Hematopoietic multipotent progenitor cell treated with erythropoietin and hydrocortisone succinate and interleukin-3 and kit ligand, for 15 days (in vitro differentiated cells): ENCODE measurements at regions not wholly inside any gene's neighbourhood (a gene's known extent, or its start where the extent isn't known, plus 50 kb on each side); places are given as distances from the start of the nearest gene placed in this dataset.
"Not testable (repeated sequence)": the region's sequence is repeated elsewhere in the genome, so short reads cannot be mapped to it uniquely, and the experiment has no call there.

ENCODE experiments used
- DNase-seq: peaks from one replicate; pipeline ENCODE4 v3.0.0-alpha.2; 2015; ENCODE audit warnings: low spot score

- DNase-seq: not testable (repeated sequence)
Measured at GRCh38 chr1:146411923-146412322, 183.1 kb upstream of the NOTCH2NLA start.

DNA sequence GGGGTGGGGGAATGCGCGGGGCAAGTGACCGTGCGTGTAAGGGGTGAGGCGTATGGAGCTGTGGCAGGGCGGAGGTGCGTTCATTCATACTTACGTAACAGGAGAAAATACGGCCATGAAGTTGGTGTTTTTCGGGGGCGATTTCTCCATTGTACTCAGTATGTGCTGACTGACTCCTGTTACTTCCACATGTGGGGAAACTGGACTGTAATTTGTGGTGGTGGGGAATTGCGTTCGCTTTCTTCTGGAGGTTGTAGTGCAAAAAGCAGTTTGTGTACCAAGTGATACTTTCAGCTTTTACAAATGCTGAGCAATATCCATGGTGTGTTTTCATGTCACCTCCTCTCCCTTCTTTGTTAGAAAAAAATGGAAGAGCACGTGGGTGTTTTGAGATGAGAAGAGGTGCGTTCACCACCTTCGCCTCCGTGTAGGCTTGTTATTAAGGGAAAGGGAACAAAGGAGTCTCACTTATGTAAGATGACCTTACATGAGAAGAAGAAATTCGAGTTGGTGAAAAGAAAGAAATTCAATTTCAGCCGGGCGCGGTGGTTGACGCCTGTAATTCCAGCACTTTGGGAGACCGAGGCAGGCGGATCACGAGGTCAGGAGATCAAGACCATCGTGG is 181.1 kb upstream of the NOTCH2NLA start:
- DNase-seq: peak; percentile 21

DNA sequence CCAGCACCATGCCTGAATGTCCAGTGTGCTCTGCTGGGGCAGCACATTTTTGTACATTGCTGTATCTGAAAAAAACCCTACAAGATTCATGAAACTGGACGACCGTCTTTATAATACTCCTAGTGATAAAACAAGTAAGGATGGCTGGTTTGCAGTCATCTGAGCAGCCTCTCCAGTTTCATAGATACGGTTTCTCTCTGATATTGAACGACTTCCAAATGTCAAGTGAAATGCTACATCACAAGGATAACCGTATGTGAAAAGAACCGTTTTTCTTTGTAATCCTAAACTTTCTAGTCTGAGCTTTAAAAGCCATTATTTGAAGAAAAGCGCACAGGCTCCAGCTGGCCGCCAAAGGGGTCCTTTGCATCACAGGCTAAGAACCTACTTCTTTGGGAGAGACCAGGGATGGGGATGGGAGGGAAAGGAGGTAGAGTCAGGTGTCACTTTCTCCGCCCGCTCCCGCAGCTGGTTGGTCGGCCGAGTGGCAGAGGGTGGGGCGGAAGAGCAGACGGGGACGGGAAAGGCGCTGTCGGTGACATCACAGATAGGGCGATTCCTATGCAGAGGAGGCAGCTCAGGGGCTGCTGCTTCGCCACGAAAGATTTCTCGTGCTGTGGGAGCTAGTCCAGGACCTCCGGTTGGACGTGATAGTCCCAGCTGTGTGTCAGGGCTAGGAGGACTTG is 180.4 kb upstream of the NOTCH2NLA start:
- DNase-seq: not testable (repeated sequence)

DNA sequence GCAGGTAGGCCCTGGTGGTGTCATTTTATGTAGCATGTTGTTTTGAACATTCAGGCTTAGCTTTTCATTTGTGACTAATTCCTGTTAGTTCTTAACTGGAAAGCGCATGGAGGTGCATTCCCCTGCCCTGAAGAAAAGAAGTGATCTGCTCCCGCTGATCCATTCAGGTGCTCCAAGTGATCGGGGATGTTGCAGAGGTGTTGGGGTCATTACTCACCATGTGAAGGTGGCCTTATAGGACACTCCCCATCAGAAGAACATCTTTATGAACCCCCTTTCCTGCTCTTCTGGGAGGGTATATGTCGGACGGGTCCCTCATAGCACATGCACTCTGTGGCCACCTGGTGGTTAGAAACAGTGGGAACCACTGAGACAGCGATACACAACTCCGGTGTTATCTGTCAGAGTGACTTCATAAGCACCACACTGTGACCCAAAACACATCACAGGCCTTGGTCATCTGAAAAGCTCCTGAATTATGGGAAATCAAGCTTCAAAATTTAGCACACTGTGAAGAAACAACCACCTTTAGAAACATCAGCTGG is 172.5 kb upstream of the NOTCH2NLA start:
- peak; percentile 14 for DNase-seq

GRCh38 chr1:146400173-146401121 is 171.6 kb upstream of the NOTCH2NLA start:
- DNase-seq: not testable (repeated sequence)

GRCh38 chr1:146399225-146399624 is 170.4 kb upstream of the NOTCH2NLA start:
- DNase-seq: not testable (repeated sequence)

DNA sequence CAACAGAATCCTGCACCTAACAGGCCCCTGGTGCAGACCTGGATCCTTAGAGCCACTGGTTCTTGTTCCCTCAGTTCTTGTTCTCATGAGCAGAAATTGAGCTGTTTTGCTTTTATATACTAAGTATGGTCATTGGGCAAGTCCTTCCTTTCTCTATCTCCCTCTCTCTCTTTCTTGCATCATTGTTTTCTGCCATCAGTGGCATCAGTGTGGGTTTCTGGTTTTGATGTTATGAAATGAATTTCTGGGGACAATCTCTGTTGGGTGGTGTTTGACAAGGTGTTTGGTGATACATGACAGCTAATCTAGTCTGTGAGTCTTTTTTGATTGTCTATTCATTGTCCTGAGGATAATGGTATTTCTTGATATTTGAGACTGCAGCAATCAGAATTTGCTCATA is 168.0 kb upstream of the NOTCH2NLA start:
- DNase-seq: not testable (repeated sequence)

DNA sequence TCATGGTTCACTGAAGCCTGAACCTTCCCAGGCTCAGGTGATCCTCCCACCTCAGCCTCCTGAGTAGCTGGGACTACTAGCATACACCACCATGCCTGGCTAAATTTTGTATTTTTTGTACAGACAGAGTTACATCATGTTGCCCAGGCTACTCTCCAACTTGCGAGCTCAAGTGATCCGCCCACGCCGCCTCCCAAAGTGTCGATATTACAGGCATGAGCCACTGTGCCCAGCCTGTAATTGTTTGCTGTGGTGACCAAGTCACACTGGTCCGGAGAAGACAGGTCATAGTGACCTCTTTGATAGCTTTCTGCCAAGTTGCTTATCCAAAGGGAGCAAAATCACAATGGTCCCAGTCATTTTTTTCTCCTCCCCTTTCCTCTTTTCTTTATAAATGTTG is 167.4 kb upstream of the NOTCH2NLA start:
- DNase-seq: not testable (repeated sequence)

DNA sequence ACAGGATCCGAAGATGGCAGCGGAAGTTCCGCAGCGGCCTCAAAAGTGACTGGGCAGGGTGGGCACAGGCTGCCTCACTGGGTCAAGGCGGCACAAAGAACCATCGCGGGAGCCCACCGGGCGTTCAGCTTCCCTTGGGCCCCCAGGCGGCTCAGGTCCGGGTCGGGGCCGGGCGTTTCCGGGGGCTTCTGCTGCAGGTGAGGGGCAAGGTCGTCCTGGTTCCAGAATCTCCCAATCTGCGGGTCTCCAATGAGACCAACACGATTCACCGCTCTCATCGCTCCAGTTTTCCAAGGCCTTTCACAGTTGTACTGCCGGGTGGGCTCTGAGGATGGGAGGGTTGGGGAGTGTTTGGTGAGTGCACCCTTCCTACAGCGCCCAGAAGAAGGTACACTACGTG is 165.0 kb upstream of the NOTCH2NLA start:
- not testable (repeated sequence) for DNase-seq

GRCh38 chr1:146393154-146393553 is 164.3 kb upstream of the NOTCH2NLA start:
- not testable (repeated sequence) for DNase-seq

DNA sequence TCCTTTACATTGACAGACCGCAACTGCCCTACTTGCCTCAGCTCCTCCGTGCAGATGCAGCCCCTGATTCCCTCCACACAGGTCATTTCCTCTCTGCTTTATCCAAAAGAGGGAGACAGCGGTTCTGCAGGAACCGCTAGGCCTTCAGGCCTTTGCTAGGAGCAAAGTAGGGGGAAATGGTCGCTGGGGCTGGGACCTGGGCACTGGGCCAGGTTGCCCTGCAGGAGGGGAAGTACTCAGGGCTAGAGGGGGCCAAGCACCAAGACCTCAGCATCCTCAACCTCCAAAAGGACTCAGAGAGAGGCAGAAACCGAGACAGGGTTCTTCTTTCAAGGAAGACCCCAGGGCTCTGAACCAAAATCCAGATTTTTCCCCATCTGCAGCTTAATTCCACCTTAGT is 160.4 kb upstream of the NOTCH2NLA start:
- not testable (repeated sequence) for DNase-seq

GRCh38 chr1:146387750-146388469 is 159.1 kb upstream of the NOTCH2NLA start:
- DNase-seq: peak; percentile 2

- DNase-seq: peak; percentile 77
Measured at GRCh38 chr1:146386851-146387749, 158.3 kb upstream of the NOTCH2NLA start.

GRCh38 chr1:146381196-146381595 is 152.4 kb upstream of the NOTCH2NLA start:
- not testable (repeated sequence) for DNase-seq

DNA sequence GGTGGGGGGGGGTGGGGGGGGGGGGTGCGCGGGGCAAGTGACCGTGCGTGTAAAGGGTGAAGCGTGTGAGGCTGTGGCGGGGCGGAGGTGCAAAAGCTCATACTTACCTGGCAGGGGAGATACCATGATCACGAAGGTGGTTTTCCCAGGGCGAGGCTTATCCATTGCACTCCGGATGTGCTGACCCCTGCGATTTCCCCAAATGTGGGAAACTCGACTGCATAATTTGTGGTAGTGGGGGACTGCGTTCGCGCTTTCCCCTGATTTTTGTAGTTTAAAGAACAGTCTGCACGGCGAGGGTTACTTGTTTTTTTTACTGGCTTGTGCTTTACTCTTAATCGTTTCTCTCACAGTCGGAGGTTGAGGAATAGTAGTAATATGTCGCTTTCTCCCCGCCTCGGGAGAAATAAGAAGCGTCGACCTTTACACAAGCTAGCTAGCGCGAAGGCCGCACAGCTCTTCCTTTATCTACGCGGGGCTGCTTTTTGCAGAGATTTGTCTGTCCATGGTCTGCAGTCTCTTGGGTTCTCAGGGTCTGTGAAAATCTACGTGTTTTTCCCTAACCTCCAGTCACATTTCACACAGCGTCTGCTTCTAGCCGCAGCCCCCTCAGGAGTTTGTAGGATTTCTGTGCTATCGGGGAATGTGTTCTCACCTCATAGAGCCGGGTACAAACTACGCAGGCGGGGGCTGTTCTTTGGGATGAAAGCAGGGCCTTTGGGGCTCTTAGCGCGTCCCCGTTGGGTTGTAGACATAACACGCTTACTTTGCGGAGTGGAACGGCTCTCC is 148.1 kb upstream of the NOTCH2NLA start:
- peak; percentile 80 for DNase-seq

DNA sequence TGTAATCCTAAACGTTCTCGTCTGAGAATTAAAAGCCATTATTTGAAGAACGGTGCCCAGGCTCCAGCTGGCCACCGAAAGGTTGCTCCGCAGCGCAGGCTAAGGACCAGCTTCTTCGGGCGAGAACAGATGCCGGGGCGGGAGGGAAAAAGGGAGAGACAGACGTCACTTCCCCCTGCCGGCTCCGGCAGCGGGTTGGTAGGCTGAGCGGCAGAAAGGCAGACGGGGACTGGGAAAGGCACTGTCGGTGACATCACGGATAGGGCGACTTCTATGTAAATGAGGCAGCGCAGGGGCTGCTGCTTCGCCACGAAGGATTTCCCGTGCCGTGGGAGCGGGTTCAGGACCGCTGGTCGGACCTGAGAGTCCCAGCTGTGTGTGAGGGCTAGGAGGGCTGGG is 147.5 kb upstream of the NOTCH2NLA start:
- peak; percentile 69 for DNase-seq

DNA sequence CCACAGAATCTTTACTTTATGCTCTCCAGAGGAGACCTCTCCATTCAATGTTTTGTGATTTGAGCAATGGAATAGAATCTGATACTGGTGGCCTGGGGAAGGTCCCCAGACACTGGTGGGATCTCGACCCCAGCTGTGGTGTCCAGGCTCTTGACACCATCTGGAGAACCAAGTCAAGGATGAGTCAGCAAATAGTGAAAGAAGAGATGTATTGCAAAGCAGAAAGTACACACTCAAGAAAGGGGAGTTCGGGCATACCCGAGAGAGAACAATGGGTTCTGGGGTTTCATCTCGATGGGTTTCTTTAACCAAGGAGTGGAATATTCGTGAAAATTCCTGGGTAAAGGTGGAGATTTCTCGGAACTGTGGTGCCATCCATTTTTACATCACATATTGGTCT is 146.3 kb upstream of the NOTCH2NLA start:
- not testable (repeated sequence) for DNase-seq

- not testable (repeated sequence) for DNase-seq
Measured at GRCh38 chr1:146369940-146370339, 141.1 kb upstream of the NOTCH2NLA start.

DNA sequence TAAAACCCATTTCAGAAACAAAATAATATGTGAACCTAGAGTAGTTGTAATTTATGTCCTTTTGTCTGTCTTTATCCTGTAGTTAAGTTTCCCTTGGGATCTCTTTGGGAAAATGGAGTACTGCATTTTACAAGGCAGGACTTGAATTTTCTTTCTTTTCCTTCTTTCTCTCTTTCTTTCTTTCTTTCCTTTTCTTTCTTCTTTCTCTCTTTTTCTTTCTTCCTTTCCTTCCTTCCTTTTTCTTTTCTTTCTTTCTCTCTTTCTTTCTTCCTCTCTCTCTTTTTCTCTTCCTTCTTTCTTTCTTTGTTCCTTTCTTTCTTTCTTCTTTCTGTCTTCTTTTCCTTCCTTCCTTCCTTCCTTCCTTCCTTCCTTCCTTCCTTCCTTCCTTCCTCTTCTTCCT is 126.6 kb upstream of the NOTCH2NLA start:
- DNase-seq: not testable (repeated sequence)

- not testable (repeated sequence) for DNase-seq
Measured at GRCh38 chr1:146326863-146327262, 98.0 kb upstream of the NOTCH2NLA start.
